Astrocyte (in vitro differentiated cells and primary cell): ENCODE measurements at regions not wholly inside any gene's neighbourhood (a gene's known extent, or its start where the extent isn't known, plus 50 kb on each side); places are given as distances from the start of the nearest gene placed in this dataset.

Experiments used
- DNase-seq: peaks from one replicate; pipeline ENCODE4 v3.0.0-alpha.2; 2010; ENCODE audit warnings: low read depth
- FAIRE-seq: peaks from 2 replicates; lab custom pipeline; 2011; peaks lifted over from hg19 to GRCh38; lab: Jason Lieb, UNC
- H2AFZ ChIP-seq: 2 replicates; pipeline ENCODE4 v1.6.0; 2012; ENCODE audit warnings: low read depth, low read length, inconsistent platforms
- H3K27ac ChIP-seq: 2 replicates; pipeline ENCODE4 v1.5.1; 2011; ENCODE audit warnings: low read depth, low read length, inconsistent platforms
- H3K27me3 ChIP-seq: 2 replicates; pipeline ENCODE4 v1.6.0; 2011; ENCODE audit warnings: low read length, inconsistent platforms; ENCODE audit not compliant: insufficient read depth
- H3K36me3 ChIP-seq: 2 replicates; pipeline ENCODE4 v1.5.1; 2011; ENCODE audit warnings: low read length, inconsistent platforms; ENCODE audit not compliant: insufficient read depth
- H3K4me1 ChIP-seq: 2 replicates; pipeline ENCODE4 v1.5.1; 2011; ENCODE audit warnings: low read length, inconsistent platforms; ENCODE audit not compliant: insufficient read depth
- H3K4me2 ChIP-seq: 2 replicates; pipeline ENCODE4 v1.6.0; 2012; ENCODE audit warnings: low read length, inconsistent platforms
- H3K4me3 ChIP-seq: 2 replicates; pipeline ENCODE4 v1.5.1; 2011; ENCODE audit warnings: low read depth, mild to moderate bottlenecking, low read length, inconsistent platforms; ENCODE audit not compliant: insufficient read depth
- H3K79me2 ChIP-seq: 2 replicates; pipeline ENCODE4 v1.6.0; 2012; ENCODE audit warnings: mild to moderate bottlenecking, low read length, inconsistent platforms; ENCODE audit not compliant: insufficient read depth
- H3K9ac ChIP-seq: 2 replicates; pipeline ENCODE4 v1.6.0; 2012; ENCODE audit warnings: mild to moderate bottlenecking, low read length, inconsistent platforms
- H3K9me3 ChIP-seq: 2 replicates; pipeline ENCODE4 v1.5.1; 2012; ENCODE audit warnings: low read depth, mild to moderate bottlenecking, low read length, inconsistent platforms; ENCODE audit not compliant: insufficient read depth
- H4K20me1 ChIP-seq: 2 replicates; pipeline ENCODE4 v1.6.0; 2012; ENCODE audit warnings: low read length, inconsistent platforms; ENCODE audit not compliant: insufficient read depth
- H3K27ac Mint-ChIP-seq: one replicate; pipeline ENCODE4 v1.8.0; 2021; ENCODE audit warnings: mild to moderate bottlenecking, mixed read lengths; ENCODE audit not compliant: unreplicated experiment
- H3K27me3 Mint-ChIP-seq: one replicate; pipeline ENCODE4 v1.8.0; 2021; ENCODE audit warnings: low read depth, mixed read lengths; ENCODE audit not compliant: unreplicated experiment
- H3K36me3 Mint-ChIP-seq: one replicate; pipeline ENCODE4 v1.8.0; 2021; ENCODE audit warnings: low read depth, mixed read lengths; ENCODE audit not compliant: unreplicated experiment
- H3K4me1 Mint-ChIP-seq: one replicate; pipeline ENCODE4 v1.8.0; 2021; ENCODE audit warnings: low read depth, mixed read lengths; ENCODE audit not compliant: unreplicated experiment
- H3K4me3 Mint-ChIP-seq: one replicate; pipeline ENCODE4 v1.8.0; 2021; ENCODE audit warnings: mild to moderate bottlenecking, moderate library complexity, mixed read lengths; ENCODE audit not compliant: unreplicated experiment
- H3K9me3 Mint-ChIP-seq: one replicate; pipeline ENCODE4 v1.8.0; 2021; ENCODE audit warnings: mild to moderate bottlenecking, mixed read lengths; ENCODE audit not compliant: unreplicated experiment
- CTCF ChIP-seq: IDR thresholded peaks from 2 replicates; pipeline ENCODE4 v1.5.1; 2011; ENCODE audit warnings: low read depth, mild to moderate bottlenecking, inconsistent platforms, low read length, moderate library complexity; ENCODE audit not compliant: insufficient read depth
- EZH2 ChIP-seq: IDR thresholded peaks from 2 replicates; pipeline ENCODE4 v1.6.1; 2012; ENCODE audit warnings: mild to moderate bottlenecking, low read length, inconsistent platforms; ENCODE audit not compliant: insufficient read depth

GRCh38 chr14:43764433-43764832 is 742.6 kb downstream of the FSCB start:
- peaks cover 1% of the 10 kb centered on the region for H3K4me1 Mint-ChIP-seq
- H3K27ac ChIP-seq = no peak overlapping the region

GRCh38 chr14:43755707-43756106 is 751.4 kb downstream of the FSCB start:
- FAIRE-seq = no peak
- no peak overlapping the region for H3K27ac Mint-ChIP-seq
- no peaks in the 10 kb centered on the region for H3K27me3 Mint-ChIP-seq

More at GRCh38 chr14:43764433-43764832, 742.6 kb downstream of the FSCB start:
- no peaks in the 10 kb centered on the region for H3K27me3 ChIP-seq
- H3K36me3 ChIP-seq = no peaks in the 10 kb centered on the region
- H2AFZ ChIP-seq = no peak overlapping the region
- FAIRE-seq (no peak), DNase-seq (no peak)
- H3K4me3 ChIP-seq = no peak overlapping the region
- no peak overlapping the region for H3K27ac Mint-ChIP-seq
- H3K27me3 Mint-ChIP-seq = no peaks in the 10 kb centered on the region
- H3K9ac ChIP-seq = no peak overlapping the region
- no peak overlapping the region for H3K4me3 Mint-ChIP-seq
- H3K9me3 Mint-ChIP-seq = no peaks in the 10 kb centered on the region
- no peaks in the 10 kb centered on the region for H3K4me1 ChIP-seq
- TF ChIP-seq CTCF (no peak), EZH2 (no peak)
- no peaks in the 10 kb centered on the region for H3K36me3 Mint-ChIP-seq
- H4K20me1 ChIP-seq = no peaks in the 10 kb centered on the region
- H3K79me2 ChIP-seq = no peaks in the 10 kb centered on the region
- H3K4me2 ChIP-seq = no peak overlapping the region
- H3K9me3 ChIP-seq = no peaks in the 10 kb centered on the region

More at GRCh38 chr14:43755707-43756106, 751.4 kb downstream of the FSCB start:
- Histone ChIP-seq H3K79me2 (no peaks in the 10 kb centered on the region), H3K36me3 (no peaks in the 10 kb centered on the region), H3K9me3 (no peaks in the 10 kb centered on the region), H3K9ac (no peak overlapping the region), H3K4me2 (no peak overlapping the region), H3K4me3 (no peak overlapping the region), H2AFZ (no peak overlapping the region), H4K20me1 (no peaks in the 10 kb centered on the region), H3K27me3 (no peaks in the 10 kb centered on the region), H3K4me1 (no peaks in the 10 kb centered on the region), H3K27ac (no peak overlapping the region)
- no peak for TF ChIP-seq CTCF
- TF ChIP-seq EZH2 = no peak
- Mint-ChIP-seq H3K4me3 (no peak overlapping the region), H3K9me3 (no peaks in the 10 kb centered on the region), H3K4me1 (no peaks in the 10 kb centered on the region), H3K36me3 (no peaks in the 10 kb centered on the region)
- DNase-seq = no peak
